ENCODE measurements at regions not wholly inside any gene's neighbourhood (a gene's known extent, or its start where the extent isn't known, plus 50 kb on each side); places are given as distances from the start of the nearest gene placed in this dataset.

- TF ChIP-seq CTCF (IDR thresholded peaks at IDR 0.05; ENCODE audit: insufficient read depth, low read length): no peak
- no peak for TF ChIP-seq POLR2AphosphoS5 (IDR thresholded peaks at IDR 0.05; ENCODE audit: low read depth)
- TF ChIP-seq GABPA (IDR thresholded peaks at IDR 0.05; ENCODE audit: low read depth): no peak
These were observed 102.1 kb downstream of the ASB9 start for GRCh38 chrX:15167826-15168225.
